Astrocyte (in vitro differentiated cells and primary cell): ENCODE measurements at regions not wholly inside any gene's neighbourhood (a gene's known extent, or its start where the extent isn't known, plus 50 kb on each side); places are given as distances from the start of the nearest gene placed in this dataset.

Source experiments
- DNase-seq: peaks from one replicate; pipeline ENCODE4 v3.0.0-alpha.2; 2010; ENCODE audit warnings: low read depth
- FAIRE-seq: peaks from 2 replicates; lab custom pipeline; 2011; peaks lifted over from hg19 to GRCh38; lab: Jason Lieb, UNC
- H2AFZ ChIP-seq: 2 replicates; pipeline ENCODE4 v1.6.0; 2012; ENCODE audit warnings: low read depth, low read length, inconsistent platforms
- H3K27ac ChIP-seq: 2 replicates; pipeline ENCODE4 v1.5.1; 2011; ENCODE audit warnings: low read depth, low read length, inconsistent platforms
- H3K27me3 ChIP-seq: 2 replicates; pipeline ENCODE4 v1.6.0; 2011; ENCODE audit warnings: low read length, inconsistent platforms; ENCODE audit not compliant: insufficient read depth
- H3K36me3 ChIP-seq: 2 replicates; pipeline ENCODE4 v1.5.1; 2011; ENCODE audit warnings: low read length, inconsistent platforms; ENCODE audit not compliant: insufficient read depth
- H3K4me1 ChIP-seq: 2 replicates; pipeline ENCODE4 v1.5.1; 2011; ENCODE audit warnings: low read length, inconsistent platforms; ENCODE audit not compliant: insufficient read depth
- H3K4me2 ChIP-seq: 2 replicates; pipeline ENCODE4 v1.6.0; 2012; ENCODE audit warnings: low read length, inconsistent platforms
- H3K4me3 ChIP-seq: 2 replicates; pipeline ENCODE4 v1.5.1; 2011; ENCODE audit warnings: low read depth, mild to moderate bottlenecking, low read length, inconsistent platforms; ENCODE audit not compliant: insufficient read depth
- H3K79me2 ChIP-seq: 2 replicates; pipeline ENCODE4 v1.6.0; 2012; ENCODE audit warnings: mild to moderate bottlenecking, low read length, inconsistent platforms; ENCODE audit not compliant: insufficient read depth
- H3K9ac ChIP-seq: 2 replicates; pipeline ENCODE4 v1.6.0; 2012; ENCODE audit warnings: mild to moderate bottlenecking, low read length, inconsistent platforms
- H3K9me3 ChIP-seq: 2 replicates; pipeline ENCODE4 v1.5.1; 2012; ENCODE audit warnings: low read depth, mild to moderate bottlenecking, low read length, inconsistent platforms; ENCODE audit not compliant: insufficient read depth
- H4K20me1 ChIP-seq: 2 replicates; pipeline ENCODE4 v1.6.0; 2012; ENCODE audit warnings: low read length, inconsistent platforms; ENCODE audit not compliant: insufficient read depth
- H3K27ac Mint-ChIP-seq: one replicate; pipeline ENCODE4 v1.8.0; 2021; ENCODE audit warnings: mild to moderate bottlenecking, mixed read lengths; ENCODE audit not compliant: unreplicated experiment
- H3K27me3 Mint-ChIP-seq: one replicate; pipeline ENCODE4 v1.8.0; 2021; ENCODE audit warnings: low read depth, mixed read lengths; ENCODE audit not compliant: unreplicated experiment
- H3K36me3 Mint-ChIP-seq: one replicate; pipeline ENCODE4 v1.8.0; 2021; ENCODE audit warnings: low read depth, mixed read lengths; ENCODE audit not compliant: unreplicated experiment
- H3K4me1 Mint-ChIP-seq: one replicate; pipeline ENCODE4 v1.8.0; 2021; ENCODE audit warnings: low read depth, mixed read lengths; ENCODE audit not compliant: unreplicated experiment
- H3K4me3 Mint-ChIP-seq: one replicate; pipeline ENCODE4 v1.8.0; 2021; ENCODE audit warnings: mild to moderate bottlenecking, moderate library complexity, mixed read lengths; ENCODE audit not compliant: unreplicated experiment
- H3K9me3 Mint-ChIP-seq: one replicate; pipeline ENCODE4 v1.8.0; 2021; ENCODE audit warnings: mild to moderate bottlenecking, mixed read lengths; ENCODE audit not compliant: unreplicated experiment
- CTCF ChIP-seq: IDR thresholded peaks from 2 replicates; pipeline ENCODE4 v1.5.1; 2011; ENCODE audit warnings: low read depth, mild to moderate bottlenecking, inconsistent platforms, low read length, moderate library complexity; ENCODE audit not compliant: insufficient read depth
- EZH2 ChIP-seq: IDR thresholded peaks from 2 replicates; pipeline ENCODE4 v1.6.1; 2012; ENCODE audit warnings: mild to moderate bottlenecking, low read length, inconsistent platforms; ENCODE audit not compliant: insufficient read depth

GRCh38 chr20:43397147-43397546 is 60.5 kb upstream of the SRSF6 start:
- Histone ChIP-seq H3K4me2 (no peak overlapping the region), H3K4me1 (no peaks in the 10 kb centered on the region), H2AFZ (no peak overlapping the region), H3K9ac (no peak overlapping the region), H3K9me3 (no peaks in the 10 kb centered on the region), H4K20me1 (no peaks in the 10 kb centered on the region), H3K27ac (no peak overlapping the region), H3K36me3 (no peaks in the 10 kb centered on the region), H3K4me3 (no peak overlapping the region), H3K79me2 (no peaks in the 10 kb centered on the region), H3K27me3 (no peaks in the 10 kb centered on the region)
- Mint-ChIP-seq H3K27ac (no peak overlapping the region), H3K4me3 (no peak overlapping the region), H3K9me3 (peaks cover 5% of the 10 kb centered on the region), H3K27me3 (peaks cover 3% of the 10 kb centered on the region), H3K36me3 (no peaks in the 10 kb centered on the region), H3K4me1 (no peaks in the 10 kb centered on the region)
- TF ChIP-seq CTCF (no peak), EZH2 (no peak)
- no peak for DNase-seq
- FAIRE-seq, result no peak

- H3K9ac ChIP-seq, result no peak overlapping the region
- H3K4me3 ChIP-seq, result no peak overlapping the region
- Mint-ChIP-seq H3K4me1 (no peaks in the 10 kb centered on the region), H3K4me3 (no peak overlapping the region), H3K27ac (no peak overlapping the region), H3K36me3 (no peaks in the 10 kb centered on the region), H3K9me3 (no peaks in the 10 kb centered on the region), H3K27me3 (peaks cover 3% of the 10 kb centered on the region)
- no peaks in the 10 kb centered on the region for H3K9me3 ChIP-seq
- no peak for FAIRE-seq
- no peaks in the 10 kb centered on the region for H3K36me3 ChIP-seq
- no peak overlapping the region for H3K4me2 ChIP-seq
- DNase-seq, result no peak
- H3K79me2 ChIP-seq, result no peaks in the 10 kb centered on the region
- no peaks in the 10 kb centered on the region for H3K27me3 ChIP-seq
- H3K4me1 ChIP-seq, result no peaks in the 10 kb centered on the region
- no peaks in the 10 kb centered on the region for H4K20me1 ChIP-seq
- TF ChIP-seq EZH2 (no peak), CTCF (no peak)
- no peak overlapping the region for H3K27ac ChIP-seq
- H2AFZ ChIP-seq, result no peak overlapping the region
These were observed 64.6 kb upstream of the SRSF6 start for GRCh38 chr20:43393052-43393451.

GRCh38 chr20:43392561-43392960 is 65.1 kb upstream of the SRSF6 start:
- H3K79me2 ChIP-seq, result no peaks in the 10 kb centered on the region
- no peak for DNase-seq
- peaks cover 3% of the 10 kb centered on the region for H3K27me3 Mint-ChIP-seq
- FAIRE-seq, result no peak
- no peaks in the 10 kb centered on the region for H3K9me3 ChIP-seq
- H3K36me3 ChIP-seq, result no peaks in the 10 kb centered on the region
- H3K9ac ChIP-seq, result no peak overlapping the region
- no peaks in the 10 kb centered on the region for H3K4me1 ChIP-seq
- H3K4me3 Mint-ChIP-seq, result no peak overlapping the region
- H3K36me3 Mint-ChIP-seq, result no peaks in the 10 kb centered on the region
- TF ChIP-seq EZH2 (no peak), CTCF (no peak)
- H3K27ac Mint-ChIP-seq, result no peak overlapping the region
- H3K9me3 Mint-ChIP-seq, result no peaks in the 10 kb centered on the region
- H3K4me2 ChIP-seq, result no peak overlapping the region
- no peak overlapping the region for H3K4me3 ChIP-seq
- H3K27me3 ChIP-seq, result no peaks in the 10 kb centered on the region
- no peak overlapping the region for H3K27ac ChIP-seq
- no peak overlapping the region for H2AFZ ChIP-seq
- H4K20me1 ChIP-seq, result no peaks in the 10 kb centered on the region
- no peaks in the 10 kb centered on the region for H3K4me1 Mint-ChIP-seq
